ENCODE measurements at regions not wholly inside any gene's neighbourhood (a gene's known extent, or its start where the extent isn't known, plus 50 kb on each side); places are given as distances from the start of the nearest gene placed in this dataset.

DNA sequence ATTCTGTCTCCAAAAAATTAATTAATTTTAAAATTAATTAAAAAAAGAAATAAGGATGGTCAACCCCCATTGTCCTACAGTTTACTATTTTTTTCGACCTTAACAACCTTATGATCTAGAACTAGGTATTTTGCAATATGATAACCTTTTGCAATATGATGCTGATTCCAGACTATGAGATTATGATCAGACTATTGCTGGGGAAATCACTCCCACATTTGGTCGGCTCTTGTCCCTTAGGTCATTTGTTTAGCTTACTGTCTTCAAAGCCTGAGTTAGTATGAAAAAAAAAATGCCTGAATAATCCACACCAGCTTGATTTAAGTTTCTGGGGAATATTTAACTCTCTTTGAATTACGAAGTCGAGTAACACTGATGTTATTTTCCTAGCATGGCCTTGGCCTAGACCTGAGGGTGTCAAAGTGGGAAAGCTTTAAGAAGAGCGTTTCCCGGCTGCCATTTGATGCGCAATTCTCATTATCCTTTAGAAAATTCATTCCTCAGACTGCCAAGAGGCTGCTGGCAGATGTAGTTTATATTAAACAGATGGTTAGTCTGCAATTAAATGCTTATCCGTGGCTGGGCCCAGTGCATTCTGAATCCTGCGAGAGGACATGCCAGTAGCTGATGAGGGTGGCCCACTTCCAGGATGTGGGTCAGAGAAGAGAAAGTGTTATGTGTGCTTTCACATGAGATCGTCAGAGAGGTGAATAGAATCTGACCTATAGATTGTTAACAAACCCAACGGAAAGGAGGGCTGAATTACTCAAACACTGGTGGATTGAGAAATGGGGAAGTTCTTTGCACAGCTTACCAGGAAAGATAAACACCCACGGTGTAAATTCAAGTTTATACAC, 496.0 kb upstream of the THBS1 start:
- DNase-seq (ENCODE audit: low read depth), result peak; percentile 81

DNA sequence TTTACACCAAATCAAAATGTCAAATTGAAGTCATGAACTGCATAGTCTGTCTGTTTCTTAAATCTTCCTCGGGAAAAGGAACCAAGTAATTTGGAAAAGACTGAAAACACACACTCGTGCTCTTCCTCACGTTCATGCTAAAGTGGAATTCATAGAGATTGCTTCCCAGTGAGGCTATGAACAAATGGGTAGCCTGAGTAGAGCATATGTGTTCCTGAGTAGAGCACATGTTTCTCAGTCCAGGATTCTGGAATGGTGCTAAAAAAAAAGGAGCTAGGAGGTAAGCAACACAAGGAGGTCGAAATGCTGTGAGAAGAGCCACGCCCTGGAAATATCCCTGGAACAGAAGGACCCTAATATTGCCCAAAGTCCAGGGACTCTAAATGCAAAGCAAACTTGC, 494.2 kb upstream of the THBS1 start:
- DNase-seq (ENCODE audit: low read depth), result no peak

- no peak for DNase-seq (ENCODE audit: low read depth)
Observed at GRCh38 chr15:39088156-39088555, 492.7 kb upstream of the THBS1 start.

- DNase-seq (ENCODE audit: low read depth), result no peak
Observed at GRCh38 chr15:39092354-39092753, 488.5 kb upstream of the THBS1 start.

DNA sequence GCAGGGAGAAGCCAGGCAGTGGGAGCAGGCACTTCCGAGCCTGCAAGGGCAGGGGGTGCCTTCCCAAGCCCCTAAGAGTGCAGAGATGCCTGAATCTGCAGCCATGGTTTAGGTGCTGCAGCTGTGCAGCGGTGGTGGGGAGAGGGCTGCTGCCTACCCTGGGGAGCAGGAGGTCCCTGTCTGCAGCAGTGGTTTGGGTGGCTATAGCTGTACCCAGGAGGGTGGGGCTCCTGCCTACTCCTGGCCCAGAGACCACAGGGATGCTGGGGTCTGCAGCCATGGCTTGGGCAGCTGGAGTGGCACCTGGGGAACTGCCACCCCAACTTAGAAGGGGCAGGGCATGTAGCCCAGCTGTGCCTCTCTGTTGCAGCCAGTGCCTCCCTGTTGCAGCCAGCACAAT, 488.1 kb upstream of the THBS1 start:
- no peak for DNase-seq (ENCODE audit: low read depth)

DNA sequence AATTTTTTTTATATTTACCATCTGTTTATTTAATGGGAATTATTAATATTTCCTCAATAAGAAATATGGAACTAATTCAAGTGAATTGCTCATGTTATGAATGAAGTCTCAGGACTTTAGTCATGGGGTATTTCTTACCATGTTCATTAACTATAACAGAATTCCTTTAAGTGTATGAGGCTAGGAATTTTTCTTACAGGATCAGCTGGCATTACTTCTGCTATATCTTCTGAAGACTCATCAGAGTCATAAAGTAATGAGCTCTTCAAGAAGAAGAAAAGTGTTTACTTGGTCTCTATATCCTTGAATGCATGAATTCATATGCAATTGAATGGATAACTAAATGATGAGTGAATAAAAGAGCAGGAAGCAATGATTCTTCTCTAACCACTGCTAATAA, 486.8 kb upstream of the THBS1 start:
- DNase-seq (ENCODE audit: low read depth), result no peak

DNA sequence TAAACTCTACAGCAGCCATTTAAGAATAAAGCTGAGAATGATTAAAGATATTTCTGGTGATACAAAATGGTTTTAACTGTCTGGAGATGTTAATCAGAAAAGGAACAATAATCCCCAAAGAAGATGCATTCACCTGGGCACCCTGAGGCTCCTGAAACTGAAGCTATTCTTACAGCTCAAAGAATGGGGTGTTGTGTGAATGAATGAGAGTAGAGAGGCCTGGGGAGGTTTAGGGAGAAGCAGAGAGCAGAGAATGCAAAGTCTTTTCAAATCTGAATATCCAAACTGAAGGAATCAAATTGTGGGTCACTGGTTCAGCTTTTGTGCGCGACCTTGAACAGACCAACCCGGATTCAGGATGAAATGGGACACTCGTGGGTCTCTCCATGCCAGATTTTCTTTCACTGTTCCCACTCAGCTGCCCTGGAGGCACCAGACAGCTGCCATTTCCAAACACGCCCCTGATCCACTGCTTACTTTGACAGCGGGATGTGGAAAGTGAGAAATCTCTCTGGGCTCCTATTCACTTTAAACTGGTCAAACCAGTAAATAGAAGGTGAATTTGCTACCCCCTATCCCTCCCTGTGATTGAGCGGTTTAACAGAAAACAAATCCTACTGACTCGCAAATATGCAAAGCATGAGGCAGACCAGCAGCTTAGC, 485.5 kb upstream of the THBS1 start:
- DNase-seq (ENCODE audit: low read depth), result no peak

DNA sequence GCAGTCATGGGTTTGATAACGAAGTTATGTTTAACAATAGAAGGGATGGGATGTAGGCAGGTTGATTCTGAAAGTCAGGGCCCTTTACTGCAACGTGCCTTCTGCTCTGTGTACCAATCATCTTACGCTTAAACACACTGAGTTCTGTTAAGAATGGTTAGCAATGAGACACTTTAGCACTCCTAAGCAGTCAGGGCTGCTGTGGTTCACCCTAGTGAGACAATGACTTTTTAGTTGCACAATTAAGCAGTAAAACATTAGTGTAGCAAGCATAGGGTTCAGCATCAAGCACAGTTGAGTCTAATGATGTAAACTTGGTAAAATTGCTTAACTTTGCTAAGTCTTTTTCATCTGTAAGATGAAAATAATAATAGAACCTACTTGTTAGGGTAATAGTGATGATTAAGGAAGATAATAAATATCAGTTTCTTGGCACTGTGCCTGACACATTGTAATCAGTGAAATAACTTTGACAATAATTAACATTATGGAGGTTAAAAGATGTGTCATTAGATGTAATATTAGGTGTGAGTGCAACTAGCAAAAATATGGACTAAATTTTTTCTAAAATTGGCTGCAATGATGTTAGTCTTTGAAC, 484.2 kb upstream of the THBS1 start:
- no peak for DNase-seq (ENCODE audit: low read depth)

DNA sequence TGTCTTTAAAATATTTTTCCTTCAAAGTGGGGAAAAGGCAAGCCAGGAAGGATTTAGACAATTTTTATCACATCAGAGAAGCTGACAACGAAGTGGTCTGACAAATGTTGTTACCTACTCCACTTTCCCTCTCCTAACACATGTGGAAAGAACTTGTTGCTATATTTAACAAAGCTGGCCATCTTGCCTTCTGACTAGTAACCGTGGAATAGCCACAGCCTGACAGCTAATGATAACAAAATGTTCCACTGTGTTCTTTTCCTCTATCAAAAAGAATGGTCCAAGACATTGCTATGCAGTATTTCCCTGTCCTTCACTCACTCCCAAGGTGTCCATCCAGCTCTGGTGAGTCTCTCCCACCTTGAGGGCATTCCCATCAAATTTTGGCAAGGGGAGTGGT, 481.4 kb upstream of the THBS1 start:
- no peak for DNase-seq (ENCODE audit: low read depth)

DNA sequence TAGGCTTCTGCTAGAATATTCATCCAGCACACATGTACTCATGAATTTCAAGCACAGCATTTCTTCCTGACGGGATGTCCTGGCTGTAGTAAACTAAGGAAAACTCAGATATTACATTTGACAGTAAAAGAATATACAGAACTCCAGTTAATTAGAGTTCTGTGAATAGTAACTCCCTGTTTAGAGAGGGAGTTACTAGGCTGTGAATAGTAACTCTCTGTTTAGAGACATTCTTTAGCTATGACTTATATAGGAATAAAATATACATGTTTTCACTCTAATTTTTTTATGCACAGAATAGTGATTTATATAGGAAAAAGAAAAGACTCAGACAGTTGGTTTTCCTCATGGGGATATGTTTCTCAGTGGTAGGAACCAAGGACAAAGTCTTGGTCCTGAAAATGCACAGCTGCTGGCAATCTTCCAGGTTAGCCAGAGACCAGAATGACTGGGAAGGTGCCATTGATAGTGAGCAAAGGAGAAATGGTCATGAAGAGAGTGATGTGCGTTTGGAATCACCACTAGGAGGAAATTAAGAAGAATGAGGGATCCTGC, 480.7 kb upstream of the THBS1 start:
- DNase-seq (ENCODE audit: low read depth), result no peak

GRCh38 chr15:39102431-39102830, 478.4 kb upstream of the THBS1 start:
- no peak for DNase-seq (ENCODE audit: low read depth)

- no peak for DNase-seq (ENCODE audit: low read depth)
Observed at GRCh38 chr15:39106950-39107349, 473.9 kb upstream of the THBS1 start.

- no peak for DNase-seq (ENCODE audit: low read depth)
Observed at GRCh38 chr15:39108021-39108420, 472.9 kb upstream of the THBS1 start.

DNA sequence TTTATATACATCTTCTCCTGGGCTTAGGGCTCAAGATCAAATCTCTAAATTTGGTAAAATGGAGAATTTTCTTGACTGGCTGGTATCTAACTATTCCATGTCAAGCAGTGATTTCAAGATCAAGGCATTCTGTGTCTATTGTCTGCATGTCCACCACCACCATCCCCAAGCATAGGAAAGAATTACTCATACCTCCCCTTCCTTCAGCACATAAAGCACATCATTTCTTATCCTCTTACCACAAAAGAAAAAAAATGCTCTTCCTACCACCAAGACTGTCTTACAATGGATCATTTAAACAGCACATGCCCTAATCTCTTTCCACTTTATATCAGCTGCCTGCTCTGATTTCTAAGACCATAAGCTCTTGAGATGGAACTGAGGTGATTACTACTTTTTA, 470.5 kb upstream of the THBS1 start:
- peak; percentile 43 for DNase-seq (ENCODE audit: low read depth)

- DNase-seq (ENCODE audit: low read depth), result no peak
Observed at GRCh38 chr15:39110746-39111145, 470.1 kb upstream of the THBS1 start.

DNA sequence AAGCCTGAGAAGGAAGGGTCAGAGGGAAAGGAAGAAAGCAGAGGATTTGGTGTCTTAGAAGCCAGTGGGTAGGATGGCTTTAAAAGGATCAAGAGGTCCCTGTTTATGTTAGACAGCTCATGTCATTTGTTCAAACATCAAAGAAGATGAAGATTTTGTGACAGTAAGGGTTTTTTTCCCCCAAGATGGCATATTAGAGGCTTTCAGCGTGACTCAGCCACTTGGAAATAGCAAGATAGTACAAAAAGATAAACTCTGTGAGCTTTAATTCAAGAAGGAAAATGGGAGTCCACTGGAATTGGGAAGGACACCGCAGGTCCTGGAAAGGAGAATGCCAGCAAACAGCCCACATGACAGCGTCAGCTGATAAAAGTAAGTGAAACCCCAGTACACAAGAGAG, 467.1 kb upstream of the THBS1 start:
- no peak for DNase-seq (ENCODE audit: low read depth)

DNA sequence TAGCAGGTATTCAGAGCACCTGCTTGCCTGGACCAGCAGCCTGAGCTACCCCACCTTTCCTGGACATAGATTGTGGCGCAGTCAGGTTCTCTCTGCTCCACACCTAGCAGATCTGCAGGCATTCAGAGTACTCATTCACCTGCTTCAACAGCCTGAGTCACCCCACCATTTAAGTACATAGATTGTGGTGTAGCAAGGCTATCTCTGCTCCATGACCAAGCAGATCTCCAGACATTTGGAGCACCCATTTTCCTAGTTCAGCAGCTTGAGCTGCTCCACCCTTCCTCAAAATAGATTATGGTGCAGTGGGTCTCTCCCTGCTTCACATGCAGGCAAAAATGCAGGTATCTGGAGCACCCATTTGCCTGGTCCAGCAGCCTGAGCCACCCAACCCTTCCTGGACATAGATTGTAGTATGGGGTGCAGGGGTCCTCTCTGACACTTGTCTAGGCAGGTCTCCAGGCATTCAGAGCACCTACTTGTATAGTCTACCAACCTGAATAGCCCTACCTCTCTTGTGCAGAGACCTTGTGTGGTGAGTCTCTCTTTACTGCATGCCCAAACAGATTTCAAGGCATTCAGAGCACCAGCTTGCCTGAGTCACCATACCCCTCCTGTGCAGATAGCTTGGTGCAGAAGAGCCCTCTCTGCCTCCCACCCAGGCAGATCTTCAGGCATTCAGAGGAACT, 466.0 kb upstream of the THBS1 start:
- no peak for DNase-seq (ENCODE audit: low read depth)

DNA sequence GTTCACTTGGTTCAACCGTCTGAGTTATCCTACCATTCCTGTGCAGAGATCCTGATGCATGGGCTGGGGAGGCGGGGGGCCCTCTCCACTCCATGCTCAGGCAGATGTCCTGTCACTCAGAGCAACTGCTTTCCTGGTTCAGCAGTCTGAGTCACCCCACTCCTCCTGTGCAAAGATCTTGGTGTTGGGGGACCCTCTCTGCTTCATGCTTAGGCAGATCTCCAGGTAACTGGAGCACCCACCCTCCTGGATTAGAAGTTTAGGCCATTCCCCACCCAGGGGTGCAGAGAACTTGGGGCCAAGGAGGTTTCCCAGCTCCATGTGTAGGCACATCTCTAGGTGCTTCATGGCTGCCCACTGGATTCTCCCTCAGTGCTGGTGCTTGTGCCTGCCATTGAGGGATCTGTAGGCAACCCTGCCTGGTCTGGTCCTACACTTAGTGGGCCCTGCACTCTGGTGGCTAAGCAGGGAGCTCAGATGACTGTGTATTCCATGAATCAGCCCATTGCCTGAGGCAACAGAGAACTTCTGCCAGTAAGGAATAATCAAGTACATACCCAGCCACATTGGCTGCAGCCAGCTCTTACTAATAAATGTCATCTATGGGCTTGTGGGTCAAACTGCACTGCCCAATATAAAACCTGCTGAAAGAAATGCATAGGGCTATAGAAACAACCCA, 465.4 kb upstream of the THBS1 start:
- peak; percentile 42 for DNase-seq (ENCODE audit: low read depth)

- DNase-seq (ENCODE audit: low read depth), result peak; percentile 97
Observed at GRCh38 chr15:39118510-39118909, 462.4 kb upstream of the THBS1 start.

DNA sequence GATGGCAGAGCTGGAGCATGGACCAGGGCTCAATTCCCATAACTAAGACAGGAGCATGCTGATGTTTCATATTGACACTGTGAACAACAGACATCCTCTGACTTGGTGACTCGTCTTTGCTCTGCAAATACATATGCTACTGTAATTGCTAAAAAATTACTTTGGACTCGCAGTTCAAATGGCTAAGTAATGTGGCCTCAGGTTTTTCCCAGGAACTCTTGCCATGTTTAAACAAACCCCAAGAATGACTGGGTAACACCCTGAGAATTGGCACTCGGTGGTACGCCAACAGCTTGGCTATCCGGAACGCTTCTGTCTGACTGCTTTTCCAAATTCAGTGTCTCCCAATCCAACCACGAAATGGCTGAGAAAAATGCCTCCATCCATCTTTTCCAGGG, 456.7 kb upstream of the THBS1 start:
- DNase-seq (ENCODE audit: low read depth), result no peak

DNA sequence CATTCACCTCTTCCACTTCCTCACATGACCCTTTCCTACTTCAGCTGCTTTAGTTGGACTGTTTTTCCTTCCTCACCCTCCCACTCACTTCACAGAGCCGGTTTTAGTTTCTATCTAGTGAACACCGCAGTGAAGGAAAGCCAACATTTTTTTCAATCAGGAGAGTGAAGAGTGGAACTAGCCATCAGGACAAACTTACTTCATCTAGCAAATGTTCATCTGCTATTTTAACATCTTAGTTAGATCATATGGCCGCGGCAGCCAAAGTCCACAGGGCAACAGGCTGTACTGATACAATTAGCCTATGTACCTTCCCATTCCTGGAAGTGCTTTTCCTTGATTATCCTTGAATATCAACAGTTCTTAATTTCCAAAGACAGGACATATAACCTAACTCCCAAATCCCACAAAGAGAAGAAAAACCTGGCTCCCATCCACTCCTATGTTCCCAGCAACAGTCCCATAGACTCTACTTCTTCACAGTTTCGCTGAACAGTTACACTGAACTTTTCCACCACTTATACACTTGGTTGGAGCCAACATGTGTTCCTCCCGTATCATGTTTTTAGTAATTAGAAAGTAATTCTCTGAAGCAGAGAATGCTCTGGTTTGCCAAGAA, 456.2 kb upstream of the THBS1 start:
- no peak for DNase-seq (ENCODE audit: low read depth)

Measured in GM04503 (cell line).